IPS-20b (cell line): ENCODE measurements at regions not wholly inside any gene's neighbourhood (a gene's known extent, or its start where the extent isn't known, plus 50 kb on each side); places are given as distances from the start of the nearest gene placed in this dataset.

Experiments
- H3K27ac ChIP-seq: one replicate; pipeline ENCODE4 v1.5.1; 2013; ENCODE audit warnings: low read length
- H3K27me3 ChIP-seq: 2 replicates; pipeline ENCODE4 v1.6.1; 2013; ENCODE audit warnings: mild to moderate bottlenecking, low read length, inconsistent platforms; ENCODE audit not compliant: insufficient read depth
- H3K36me3 ChIP-seq: 2 replicates; pipeline ENCODE4 v1.6.1; 2013; ENCODE audit warnings: low read depth, mild to moderate bottlenecking, inconsistent platforms, low read length, moderate library complexity; ENCODE audit not compliant: insufficient read depth
- H3K4me1 ChIP-seq: 2 replicates; pipeline ENCODE4 v1.6.1; 2013; ENCODE audit warnings: mild to moderate bottlenecking, control low read depth, inconsistent platforms, low read length, moderate library complexity; ENCODE audit not compliant: insufficient read depth
- H3K4me3 ChIP-seq: 2 replicates; pipeline ENCODE4 v1.5.1; 2013; ENCODE audit warnings: mild to moderate bottlenecking, low read length, inconsistent platforms
- H3K9ac ChIP-seq: 2 replicates; pipeline ENCODE4 v1.6.1; 2013; ENCODE audit warnings: low read depth, mild to moderate bottlenecking, inconsistent platforms, low read length, moderate library complexity
- H3K9me3 ChIP-seq: 2 replicates; pipeline ENCODE4 v1.6.1; 2013; ENCODE audit warnings: mild to moderate bottlenecking, low read depth, low read length, inconsistent platforms; ENCODE audit not compliant: insufficient read depth

DNA sequence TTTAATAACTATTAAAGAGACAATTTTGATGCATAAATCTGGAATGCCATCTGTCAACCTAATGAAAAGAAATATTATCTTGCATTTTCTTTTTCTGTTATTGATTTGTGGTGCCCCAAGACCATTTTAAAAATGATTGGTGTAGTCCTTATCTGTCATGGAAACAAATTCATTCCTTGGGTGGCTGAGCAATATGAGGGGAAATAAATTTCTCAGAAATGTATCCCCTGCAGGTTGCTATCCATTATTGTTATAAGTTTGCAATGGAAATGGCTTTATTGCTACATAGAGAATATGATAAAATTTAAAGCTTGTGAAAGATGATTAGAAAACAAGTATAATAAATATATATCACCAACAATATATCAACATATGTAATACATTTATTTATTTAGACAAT lies 607.0 kb downstream of the DNAJB9 start:
- 0 out of 2 replicates have a peak, but pooled peaks cover under 1% of the 10 kb centered on the region for H3K9me3 ChIP-seq
- H3K27ac ChIP-seq, result no peak overlapping the region
- H3K4me3 ChIP-seq, result no peak overlapping the region
- no peaks in the 10 kb centered on the region for H3K36me3 ChIP-seq
- H3K9ac ChIP-seq, result no peak overlapping the region
- no peaks in the 10 kb centered on the region for H3K4me1 ChIP-seq
- H3K27me3 ChIP-seq, result no peaks in the 10 kb centered on the region

DNA sequence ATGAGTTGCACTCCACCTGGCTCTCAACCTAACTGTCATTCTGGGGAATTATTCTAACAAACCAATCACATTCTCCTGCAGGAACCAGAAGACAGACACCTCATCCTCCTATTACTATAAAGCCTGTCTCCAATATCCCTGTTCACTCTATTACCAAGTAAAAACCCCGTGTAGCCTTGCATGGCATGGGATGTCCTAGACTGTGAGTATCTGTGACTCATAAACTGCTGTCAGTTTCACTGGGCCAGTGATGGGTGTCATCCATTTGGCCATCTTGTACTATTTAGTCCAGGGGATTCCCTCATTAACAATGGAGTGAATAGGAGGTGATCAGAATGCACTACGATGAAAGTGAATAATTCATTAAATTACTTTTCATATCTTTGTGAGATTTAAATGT lies 608.7 kb downstream of the DNAJB9 start:
- H3K27me3 ChIP-seq, result no peaks in the 10 kb centered on the region
- peaks cover 7% of the 10 kb centered on the region for H3K9me3 ChIP-seq
- H3K4me3 ChIP-seq, result no peak overlapping the region
- no peaks in the 10 kb centered on the region for H3K36me3 ChIP-seq
- H3K9ac ChIP-seq, result no peak overlapping the region
- no peaks in the 10 kb centered on the region for H3K4me1 ChIP-seq
- H3K27ac ChIP-seq, result no peak overlapping the region

DNA sequence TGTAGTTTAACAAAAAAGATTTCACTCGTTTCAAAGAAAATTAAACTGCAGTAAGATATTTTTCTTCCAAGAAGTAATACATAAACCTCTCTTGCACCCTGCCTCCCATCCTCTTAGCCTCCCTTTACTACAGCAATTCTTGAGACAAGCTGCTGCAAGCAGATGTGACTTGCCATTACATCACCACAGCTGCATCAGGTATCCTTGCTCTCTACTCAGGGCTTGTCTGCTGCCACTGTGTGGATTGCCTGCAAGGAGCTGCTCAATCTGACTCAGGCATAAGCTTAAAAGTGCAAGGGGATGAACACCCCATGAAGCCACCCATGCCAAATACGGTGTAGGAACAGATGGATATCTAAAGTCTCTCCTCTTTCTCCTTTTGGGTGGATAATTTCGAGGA lies 609.9 kb downstream of the DNAJB9 start:
- Histone ChIP-seq H3K36me3 (no peaks in the 10 kb centered on the region), H3K27ac (no peak overlapping the region), H3K4me3 (no peak overlapping the region), H3K9me3 (peaks cover 11% of the 10 kb centered on the region), H3K9ac (no peak overlapping the region), H3K4me1 (no peaks in the 10 kb centered on the region), H3K27me3 (no peaks in the 10 kb centered on the region)

- Histone ChIP-seq H3K9me3 (no peaks in the 10 kb centered on the region), H3K4me1 (no peaks in the 10 kb centered on the region)
Observed at GRCh38 chr7:109190766-109191398, 621.2 kb downstream of the DNAJB9 start.

GRCh38 chr7:109206196-109206595 lies 636.5 kb downstream of the DNAJB9 start:
- Histone ChIP-seq H3K9ac (no peak overlapping the region), H3K27ac (no peak overlapping the region), H3K27me3 (no peaks in the 10 kb centered on the region), H3K4me3 (no peak overlapping the region), H3K4me1 (no peaks in the 10 kb centered on the region), H3K9me3 (no peaks in the 10 kb centered on the region), H3K36me3 (no peaks in the 10 kb centered on the region)

More at GRCh38 chr7:109190766-109191398, 621.2 kb downstream of the DNAJB9 start:
- Histone ChIP-seq H3K27ac (no peak overlapping the region), H3K9ac (no peak overlapping the region), H3K27me3 (no peaks in the 10 kb centered on the region), H3K4me3 (no peak overlapping the region), H3K36me3 (no peaks in the 10 kb centered on the region)

DNA sequence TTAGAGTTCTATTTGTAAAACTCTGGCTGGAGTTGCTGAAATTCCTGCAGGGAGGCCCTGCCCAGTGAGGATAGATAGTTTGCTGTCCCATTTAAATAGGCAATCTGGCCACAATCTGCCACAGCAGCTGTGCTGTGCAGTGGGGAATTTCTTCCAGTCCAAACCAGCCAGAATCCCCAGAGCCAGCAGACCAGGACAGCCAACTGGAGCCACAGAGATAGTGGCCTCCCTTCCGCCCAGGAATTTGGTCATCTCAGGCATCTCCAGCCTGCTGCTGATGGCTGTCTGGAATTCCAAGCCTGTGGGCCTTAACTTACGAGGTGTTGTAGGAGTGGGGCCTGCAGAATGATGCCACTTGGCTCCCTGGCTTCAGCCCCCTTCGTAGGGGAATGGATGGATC lies 643.4 kb downstream of the DNAJB9 start:
- H3K9me3 ChIP-seq, result no peaks in the 10 kb centered on the region
- no peak overlapping the region for H3K27ac ChIP-seq
- no peaks in the 10 kb centered on the region for H3K36me3 ChIP-seq
- H3K4me3 ChIP-seq, result no peak overlapping the region
- no peak overlapping the region for H3K9ac ChIP-seq
- no peaks in the 10 kb centered on the region for H3K27me3 ChIP-seq
- 0 out of 2 replicates have a peak, but pooled peaks cover 3% of the 10 kb centered on the region for H3K4me1 ChIP-seq

DNA sequence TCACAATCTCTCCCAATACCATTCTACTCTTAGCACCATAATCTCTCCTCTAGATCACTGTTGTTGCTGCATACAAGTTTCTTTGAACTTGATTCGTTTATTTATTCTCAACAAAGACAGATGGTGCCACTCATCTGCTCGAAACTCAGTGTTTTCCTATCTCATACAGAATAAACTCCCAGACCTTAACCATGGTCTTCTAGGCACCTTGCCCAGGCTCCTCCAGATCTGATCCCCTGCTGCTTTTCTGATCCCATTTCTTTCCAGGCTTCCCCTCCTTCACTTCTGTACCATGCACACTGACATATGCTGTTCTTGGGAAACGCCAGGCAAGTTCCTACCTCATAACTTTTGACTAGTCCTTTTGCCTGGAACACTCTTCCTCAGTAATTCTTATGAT lies 645.7 kb downstream of the DNAJB9 start:
- no peaks in the 10 kb centered on the region for H3K9me3 ChIP-seq
- H3K4me3 ChIP-seq, result no peak overlapping the region

GRCh38 chr7:109224100-109224499 lies 654.4 kb downstream of the DNAJB9 start:
- Histone ChIP-seq H3K27me3 (no peaks in the 10 kb centered on the region), H3K4me1 (no peaks in the 10 kb centered on the region), H3K27ac (no peak overlapping the region), H3K36me3 (no peaks in the 10 kb centered on the region), H3K4me3 (no peak overlapping the region), H3K9me3 (no peaks in the 10 kb centered on the region), H3K9ac (no peak overlapping the region)

More for the DNA sequence above, 645.7 kb downstream of the DNAJB9 start:
- no peaks in the 10 kb centered on the region for H3K27me3 ChIP-seq
- H3K4me1 ChIP-seq, result 0 out of 2 replicates have a peak, but pooled peaks cover 3% of the 10 kb centered on the region
- no peaks in the 10 kb centered on the region for H3K36me3 ChIP-seq
- H3K27ac ChIP-seq, result no peak overlapping the region
- no peak overlapping the region for H3K9ac ChIP-seq

- Histone ChIP-seq H3K27me3 (no peaks in the 10 kb centered on the region), H3K9ac (no peak overlapping the region), H3K9me3 (no peaks in the 10 kb centered on the region), H3K4me1 (0 out of 2 replicates have a peak, but pooled peaks cover under 1% of the 10 kb centered on the region), H3K27ac (no peak overlapping the region), H3K4me3 (no peak overlapping the region), H3K36me3 (no peaks in the 10 kb centered on the region)
Observed at GRCh38 chr7:109226699-109227098, 657.0 kb downstream of the DNAJB9 start.

- no peaks in the 10 kb centered on the region for H3K36me3 ChIP-seq
- H3K27ac ChIP-seq, result no peak overlapping the region
- H3K9ac ChIP-seq, result no peak overlapping the region
- H3K27me3 ChIP-seq, result no peaks in the 10 kb centered on the region
- H3K4me1 ChIP-seq, result peaks cover 10% of the 10 kb centered on the region; the same call in 1 of the 2 replicates
- H3K4me3 ChIP-seq, result no peak overlapping the region
- no peaks in the 10 kb centered on the region; the same call in 1 of the 2 replicates for H3K9me3 ChIP-seq
Observed at GRCh38 chr7:109235316-109235715, 665.6 kb downstream of the DNAJB9 start.

DNA sequence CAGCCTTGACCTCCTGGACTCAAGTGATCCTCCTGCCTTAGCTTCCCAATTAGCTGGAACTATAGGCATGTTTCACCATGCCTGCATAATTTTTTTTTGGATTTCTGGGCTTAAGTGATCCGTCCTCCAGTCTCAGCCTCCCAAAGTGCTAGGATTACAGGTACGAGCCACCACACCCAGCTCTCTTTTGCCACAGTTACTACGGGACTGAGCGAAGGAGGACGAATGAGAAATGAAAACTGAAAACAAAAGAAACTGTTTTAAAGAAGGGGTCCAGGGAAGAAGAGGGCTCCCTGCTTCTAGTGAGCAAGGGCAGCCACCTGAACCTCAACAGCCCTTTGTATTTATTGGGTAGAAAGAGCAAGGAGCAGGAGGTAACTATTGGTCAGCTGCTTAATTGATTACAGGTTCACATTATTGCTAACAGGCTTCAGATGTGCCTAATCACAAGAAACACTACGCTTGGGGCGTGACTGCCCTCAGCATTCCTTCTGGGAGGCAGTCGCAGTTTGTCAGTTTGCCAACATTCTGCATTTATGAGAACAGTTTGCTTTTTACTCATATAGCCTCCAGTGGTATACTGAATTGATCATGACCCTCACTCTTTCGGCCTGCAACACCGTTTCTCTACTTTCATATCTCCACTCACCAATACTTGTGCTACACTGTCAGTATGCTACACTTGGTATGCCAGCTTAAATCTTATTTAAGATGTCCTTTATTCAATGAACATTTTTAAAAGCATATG lies 676.8 kb downstream of the DNAJB9 start:
- Histone ChIP-seq H3K9ac (no peak overlapping the region), H3K27me3 (no peaks in the 10 kb centered on the region), H3K4me3 (no peak overlapping the region), H3K9me3 (no peaks in the 10 kb centered on the region), H3K36me3 (no peaks in the 10 kb centered on the region), H3K27ac (no peak overlapping the region), H3K4me1 (no peaks in the 10 kb centered on the region; the same call in 1 of the 2 replicates)
